Natural killer cell treated with Interleukin-12 subunit alpha and Interleukin-12 subunit beta and Interleukin-15 and Interleukin-18, amount 100 ng/mL, for 72 hours (primary cell): ENCODE measurements at regions not wholly inside any gene's neighbourhood (a gene's known extent, or its start where the extent isn't known, plus 50 kb on each side); places are given as distances from the start of the nearest gene placed in this dataset.
A peak's percentile ranks its signal among the peaks of the same experiment; 100 is the strongest.

ENCODE experiments used
- ATAC-seq, 2 donors: fragments of 150-1000 bp; cut with Tn5 transposase in 1 of 2; sonication (Bioruptor Pico), chemical (Tn5 transposase) in 1 of 2; 2 replicates each; pipeline ENCODE4 v1.10.0; 2021
- DNase-seq: peaks from one replicate; pipeline ENCODE4 v3.0.0; 2022; ENCODE audit warnings: low spot score
- H3K27ac Mint-ChIP-seq, 2 donors: 1 replicate in 1 of 2; 2 replicates in 1 of 2; pipeline ENCODE4 v1.8.0; 2022; ENCODE audit warnings: mixed read lengths in 2 of 2, mild to moderate bottlenecking in 1 of 2, moderate library complexity in 1 of 2
- H3K27me3 Mint-ChIP-seq, 2 donors: 1 replicate in 1 of 2; 2 replicates in 1 of 2; pipeline ENCODE4 v1.8.0; 2022; ENCODE audit warnings: mixed read lengths in 2 of 2
- H3K36me3 Mint-ChIP-seq: one replicate; pipeline ENCODE4 v1.8.0; 2022; ENCODE audit warnings: mixed read lengths
- H3K4me1 Mint-ChIP-seq, 2 donors: 1 replicate in 1 of 2; 2 replicates in 1 of 2; pipeline ENCODE4 v1.8.0; 2022; ENCODE audit warnings: low read depth in 2 of 2, mixed read lengths in 2 of 2, mild to moderate bottlenecking in 1 of 2
- H3K4me3 Mint-ChIP-seq: one replicate; pipeline ENCODE4 v1.8.0; 2022; ENCODE audit warnings: mixed read lengths
- H3K9me3 Mint-ChIP-seq: 2 replicates; pipeline ENCODE4 v1.8.0; 2022; ENCODE audit warnings: mixed read lengths

DNA sequence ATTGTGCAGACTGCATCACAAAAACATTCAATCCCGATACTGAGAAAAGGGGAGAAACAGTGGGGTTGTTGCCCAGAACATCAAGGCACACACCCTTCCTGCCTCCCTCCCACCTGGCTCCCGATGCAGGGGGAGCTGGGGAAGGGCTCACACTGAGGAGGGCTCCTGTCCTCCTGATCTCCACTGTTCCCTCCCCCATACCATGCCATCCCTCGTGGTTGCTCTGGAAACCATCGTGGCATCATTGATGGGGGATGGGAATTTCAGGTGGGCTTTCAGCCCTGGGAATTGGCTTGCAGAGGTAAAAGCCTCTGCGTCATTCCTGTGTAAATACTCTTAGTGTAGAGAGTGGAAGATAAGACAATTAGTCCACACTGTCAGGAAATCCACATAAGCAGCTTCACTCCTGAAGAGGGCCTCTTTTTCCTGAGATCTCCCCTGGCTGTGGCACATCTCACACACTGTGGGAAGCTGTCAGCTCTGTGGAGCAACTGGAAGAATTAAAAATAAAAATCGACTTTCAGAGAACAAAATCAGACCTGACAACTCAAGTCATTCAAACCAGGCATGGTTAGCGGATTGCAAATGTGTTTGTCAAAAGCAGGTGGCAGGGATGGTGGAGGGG, 176.0 kb downstream of the CHST1 start:
- Mint-ChIP-seq H3K27me3 (peaks cover 17 to 62% of the 10 kb centered on the region in 2 donors), H3K4me3 (no peak overlapping the region), H3K4me1 (no peaks in the 10 kb centered on the region), H3K36me3 (no peaks in the 10 kb centered on the region), H3K27ac (no peak overlapping the region), H3K9me3 (no peaks in the 10 kb centered on the region)
- ATAC-seq (no peak), DNase-seq (no peak)

DNA sequence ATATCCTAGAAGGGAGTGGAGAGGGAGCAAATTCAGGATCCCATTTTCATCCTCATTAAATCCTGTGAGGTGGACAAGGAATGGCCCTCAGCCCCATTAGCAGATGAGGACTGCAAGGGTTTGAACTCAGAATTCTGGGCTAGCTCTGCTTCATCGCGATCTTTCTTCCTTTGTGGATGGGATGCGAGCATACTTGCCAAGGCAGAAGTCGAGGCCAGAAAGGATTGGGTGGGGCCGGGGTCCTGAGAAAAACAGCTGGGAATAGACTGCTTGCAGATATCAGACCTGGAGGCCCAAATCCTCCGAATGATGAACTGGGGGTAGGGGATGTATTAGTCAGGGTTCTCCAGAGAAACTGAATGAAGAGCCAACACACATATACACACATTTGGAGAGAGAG, 179.0 kb downstream of the CHST1 start:
- Mint-ChIP-seq H3K36me3 (no peaks in the 10 kb centered on the region), H3K4me1 (no peaks in the 10 kb centered on the region), H3K4me3 (no peak overlapping the region), H3K27ac (no peak overlapping the region), H3K27me3 (peaks cover 18 to 56% of the 10 kb centered on the region in 2 donors), H3K9me3 (no peaks in the 10 kb centered on the region)
- ATAC-seq: no peak
- DNase-seq: no peak

DNA sequence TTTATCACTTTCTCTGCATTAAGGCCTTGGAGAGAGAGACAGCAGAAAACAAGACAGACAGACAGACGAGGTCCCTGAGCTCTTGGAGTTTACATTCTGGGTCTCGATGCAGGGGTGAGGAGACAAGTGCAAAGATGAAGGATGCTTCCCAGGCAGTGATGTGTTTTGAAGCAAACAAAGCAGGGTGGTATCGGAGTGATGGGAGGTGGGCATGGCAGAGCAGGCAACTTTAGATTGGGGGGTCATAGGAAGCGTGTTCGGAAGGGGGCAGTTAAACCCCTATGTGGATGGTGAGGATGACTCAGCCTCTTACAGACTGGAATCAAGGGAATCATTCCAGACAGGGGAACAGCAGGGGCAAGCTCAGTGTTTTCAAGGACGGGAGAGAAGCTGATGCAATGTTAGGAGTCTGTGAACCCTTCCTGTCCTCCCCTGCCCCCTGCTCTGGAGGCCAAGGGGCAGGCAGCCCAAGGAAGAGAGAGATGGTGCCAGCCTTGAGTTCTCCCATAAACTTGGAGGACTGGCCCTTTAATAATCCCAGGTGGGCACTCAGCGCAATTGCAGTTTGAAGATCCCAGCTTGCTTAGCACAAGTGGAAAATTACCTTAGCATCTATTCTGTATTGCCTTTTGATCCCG, 180.2 kb downstream of the CHST1 start:
- DNase-seq (no peak), ATAC-seq (no peak)
- Mint-ChIP-seq H3K4me1 (no peaks in the 10 kb centered on the region), H3K36me3 (no peaks in the 10 kb centered on the region), H3K9me3 (no peaks in the 10 kb centered on the region), H3K27me3 (peaks cover 14 to 53% of the 10 kb centered on the region in 2 donors), H3K4me3 (no peak overlapping the region), H3K27ac (no peak overlapping the region)

DNA sequence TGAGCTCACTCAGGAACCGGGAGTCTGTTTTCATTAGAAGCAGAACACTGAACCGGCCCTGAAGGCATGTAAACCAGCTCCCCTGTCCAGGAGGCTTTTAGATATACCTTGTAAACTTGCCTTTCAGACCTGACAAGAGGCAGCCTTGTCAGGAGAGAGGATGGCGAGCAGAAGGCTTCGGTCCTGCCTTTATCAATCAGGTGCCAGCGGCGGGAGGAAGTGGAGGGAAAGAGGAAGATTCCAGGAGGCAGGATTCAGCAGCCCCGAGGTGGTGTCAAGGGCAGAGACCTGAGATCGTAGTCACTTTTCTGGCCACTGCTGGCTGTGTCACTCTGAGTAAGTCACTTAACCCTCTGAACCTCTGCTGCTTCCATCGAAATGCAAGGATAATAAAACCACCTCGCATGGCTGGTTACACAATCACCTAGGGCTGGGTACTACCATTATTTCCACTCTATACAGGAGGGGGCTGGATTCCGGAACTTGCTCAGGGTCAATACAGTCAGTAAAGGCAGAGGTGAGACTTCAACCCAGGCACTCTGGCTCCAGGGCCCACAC, 181.0 kb downstream of the CHST1 start:
- no peak for DNase-seq
- Mint-ChIP-seq H3K36me3 (no peaks in the 10 kb centered on the region), H3K4me1 (no peaks in the 10 kb centered on the region), H3K27me3 (peaks cover 14 to 57% of the 10 kb centered on the region in 2 donors), H3K27ac (no peak overlapping the region), H3K9me3 (no peaks in the 10 kb centered on the region), H3K4me3 (no peak overlapping the region)
- no peak for ATAC-seq

DNA sequence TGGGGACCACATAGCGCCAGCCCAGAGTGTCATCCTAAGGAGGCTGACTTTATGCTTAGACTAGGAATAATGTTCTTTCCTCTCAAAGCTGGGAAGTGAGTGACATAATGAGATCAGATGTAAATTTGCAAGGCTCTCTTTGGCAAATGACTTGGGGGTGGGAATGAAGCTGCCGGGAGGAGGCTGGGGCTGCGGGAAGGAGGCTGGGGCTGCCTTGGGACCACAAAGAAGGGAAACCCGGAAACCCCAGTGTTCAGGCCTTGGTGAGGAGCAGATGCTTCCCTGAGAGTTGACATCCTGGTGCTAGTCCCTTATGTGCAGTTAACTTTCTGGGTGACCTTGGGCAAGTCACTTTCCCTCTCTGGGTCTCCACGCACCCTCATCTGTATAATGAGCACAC, 182.0 kb downstream of the CHST1 start:
- Mint-ChIP-seq H3K27me3 (peaks cover 14 to 57% of the 10 kb centered on the region in 2 donors), H3K36me3 (no peaks in the 10 kb centered on the region), H3K27ac (no peak overlapping the region), H3K9me3 (no peaks in the 10 kb centered on the region), H3K4me3 (no peak overlapping the region), H3K4me1 (no peaks in the 10 kb centered on the region)
- DNase-seq (no peak), ATAC-seq (no peak)

DNA sequence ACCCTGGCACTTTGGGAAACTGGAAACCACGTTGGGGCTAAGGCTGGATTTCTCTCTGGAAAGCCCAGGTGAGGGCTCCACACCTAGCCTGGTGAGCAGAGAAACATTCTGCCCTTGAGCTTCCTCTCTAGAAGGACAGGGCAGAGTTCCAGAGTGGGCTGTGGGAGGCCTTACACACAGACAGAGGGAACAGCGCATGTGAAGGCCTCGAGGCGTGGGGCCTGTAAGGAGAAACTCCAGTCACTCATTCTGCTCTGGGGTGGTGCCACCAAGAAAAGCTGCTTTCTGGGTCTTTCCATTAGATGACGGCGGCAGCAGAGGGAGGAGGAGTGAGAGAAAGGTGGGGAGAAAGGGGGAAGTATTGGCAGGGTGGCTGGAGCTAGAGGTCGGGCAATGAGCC, 183.1 kb downstream of the CHST1 start:
- Mint-ChIP-seq H3K36me3 (no peaks in the 10 kb centered on the region), H3K27me3 (peaks cover 17 to 57% of the 10 kb centered on the region in 2 donors), H3K4me3 (no peak overlapping the region), H3K4me1 (no peaks in the 10 kb centered on the region), H3K9me3 (no peaks in the 10 kb centered on the region), H3K27ac (no peak overlapping the region)
- no peak for ATAC-seq
- DNase-seq: no peak

DNA sequence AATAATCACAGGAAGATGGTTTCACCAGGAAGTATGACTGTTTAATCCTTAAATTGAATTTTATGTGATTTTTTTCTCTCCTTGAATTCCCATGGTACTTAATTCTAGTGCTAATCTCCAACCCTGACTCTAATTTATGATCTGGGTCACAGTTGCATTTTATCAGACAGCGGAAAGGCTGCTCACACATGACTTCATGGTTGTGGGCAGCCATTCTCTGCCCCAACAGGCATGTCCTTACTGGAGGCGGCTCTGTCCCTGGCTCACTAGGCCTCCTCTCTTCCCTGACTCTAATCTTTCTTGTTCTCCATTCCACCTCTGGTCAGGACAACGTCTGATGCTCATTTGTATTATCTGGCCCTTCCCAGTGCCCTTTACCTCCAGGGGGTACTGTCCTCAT, 184.4 kb downstream of the CHST1 start:
- Mint-ChIP-seq H3K4me3 (no peak overlapping the region), H3K4me1 (no peaks in the 10 kb centered on the region), H3K9me3 (no peaks in the 10 kb centered on the region), H3K27ac (no peak overlapping the region), H3K36me3 (no peaks in the 10 kb centered on the region), H3K27me3 (peaks cover 23 to 52% of the 10 kb centered on the region in 2 donors)
- no peak for ATAC-seq
- no peak for DNase-seq

DNA sequence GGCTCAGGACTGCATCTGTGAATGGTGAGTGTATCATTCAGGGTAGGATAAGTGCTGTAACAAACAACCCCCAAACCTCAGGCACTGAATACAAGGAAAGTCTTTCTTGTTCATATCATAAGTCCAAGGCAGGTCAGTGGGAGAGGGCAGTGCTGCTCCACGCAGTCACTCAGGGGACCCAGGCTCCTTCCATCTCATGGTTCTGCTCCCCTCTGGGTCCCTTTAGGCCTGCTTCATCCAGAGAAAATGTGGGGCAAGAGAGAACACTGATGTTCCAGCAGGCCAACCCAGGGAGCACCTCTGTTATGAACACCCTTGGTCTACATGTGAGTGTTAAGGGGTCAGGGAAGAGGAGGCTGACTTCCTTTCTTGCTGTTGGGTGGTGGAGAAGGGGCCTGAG, 187.8 kb downstream of the CHST1 start:
- H3K9me3 Mint-ChIP-seq: no peaks in the 10 kb centered on the region
- no peaks in the 10 kb centered on the region for H3K36me3 Mint-ChIP-seq
- H3K4me3 Mint-ChIP-seq: no peak overlapping the region
- peak; percentile 7 to 28 for ATAC-seq
- H3K4me1 Mint-ChIP-seq: no peaks in the 10 kb centered on the region
- DNase-seq: no peak
- H3K27me3 Mint-ChIP-seq: peaks cover 24 to 51% of the 10 kb centered on the region in 2 donors
- no peak overlapping the region for H3K27ac Mint-ChIP-seq

DNA sequence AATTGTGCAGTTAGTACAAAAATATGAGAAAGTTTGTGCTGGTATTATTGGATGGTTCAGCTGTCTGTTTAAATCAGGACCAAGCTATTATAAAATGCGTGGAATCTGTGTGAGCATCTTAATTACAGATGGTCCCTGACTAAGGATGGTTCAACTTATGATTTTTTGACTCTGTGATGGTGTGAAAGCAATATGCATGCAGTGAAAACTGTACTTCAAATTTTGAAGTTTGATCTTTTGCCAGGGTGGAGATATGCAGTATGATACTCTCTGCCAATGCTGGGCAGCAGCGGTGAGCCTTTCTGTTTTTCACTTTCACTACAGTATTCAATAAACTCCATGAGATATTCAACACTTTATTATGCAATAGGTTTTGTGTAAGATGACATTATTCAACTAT, 189.3 kb downstream of the CHST1 start:
- DNase-seq: no peak
- no peaks in the 10 kb centered on the region for H3K36me3 Mint-ChIP-seq
- H3K4me3 Mint-ChIP-seq: no peak overlapping the region
- no peaks in the 10 kb centered on the region for H3K9me3 Mint-ChIP-seq
- peaks cover 18 to 39% of the 10 kb centered on the region in 2 donors for H3K27me3 Mint-ChIP-seq
- no peak for ATAC-seq
- no peak overlapping the region for H3K27ac Mint-ChIP-seq
- no peaks in the 10 kb centered on the region for H3K4me1 Mint-ChIP-seq

DNA sequence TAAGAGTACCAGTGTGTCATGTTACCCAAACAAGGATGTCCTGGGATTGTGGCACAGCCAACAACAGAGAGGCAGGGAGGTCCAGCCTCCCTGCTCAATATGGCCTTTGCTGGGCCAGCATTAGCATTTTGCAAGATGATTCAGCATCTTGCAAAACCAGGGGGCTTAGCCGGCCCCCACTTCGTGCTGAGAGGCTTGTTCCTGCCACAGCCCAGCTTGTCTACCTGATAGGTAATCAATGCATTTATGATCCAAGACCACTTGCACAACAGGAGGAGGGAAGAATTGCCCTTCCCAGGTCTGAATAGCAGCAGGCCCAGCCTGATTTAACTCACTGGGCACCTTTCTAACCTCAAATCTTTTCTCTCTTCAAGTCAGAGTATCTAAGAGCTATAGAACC, 189.0 kb upstream of the SYT13 start:
- Mint-ChIP-seq H3K27me3 (peaks cover 18 to 35% of the 10 kb centered on the region in 2 donors), H3K9me3 (no peaks in the 10 kb centered on the region), H3K27ac (no peak overlapping the region), H3K4me3 (no peak overlapping the region), H3K36me3 (no peaks in the 10 kb centered on the region), H3K4me1 (no peaks in the 10 kb centered on the region)
- ATAC-seq (no peak), DNase-seq (no peak)

DNA sequence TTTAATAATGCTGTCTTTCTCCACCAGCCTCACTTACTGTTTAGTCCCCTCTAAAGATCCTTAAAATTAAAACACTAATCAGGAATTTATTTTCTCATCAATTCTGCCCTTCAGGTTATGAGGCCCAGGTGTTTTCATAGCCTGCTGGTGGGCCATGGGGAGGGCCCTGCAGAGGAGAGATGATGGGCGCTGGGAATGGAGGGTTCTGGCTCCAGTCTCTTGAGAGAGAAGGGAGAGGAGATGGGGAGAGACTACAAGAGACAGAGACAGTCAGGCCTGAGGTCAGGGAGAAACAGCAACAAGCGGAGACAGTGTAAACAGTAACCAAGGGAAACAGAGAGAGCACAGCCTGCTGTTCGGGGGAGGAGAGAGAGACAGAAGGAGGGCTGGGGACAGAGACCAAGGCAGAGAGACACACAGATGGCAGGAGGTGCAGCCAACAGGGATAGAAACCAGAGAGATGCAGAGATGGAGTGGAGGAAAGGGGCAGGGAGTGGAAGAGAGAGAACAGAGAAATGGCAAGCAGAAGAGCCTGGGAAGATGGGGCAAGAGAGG, 187.3 kb upstream of the SYT13 start:
- no peak for ATAC-seq
- Mint-ChIP-seq H3K36me3 (no peaks in the 10 kb centered on the region), H3K27ac (no peak overlapping the region), H3K27me3 (peaks cover 20 to 22% of the 10 kb centered on the region in 2 donors), H3K9me3 (no peaks in the 10 kb centered on the region), H3K4me3 (no peak overlapping the region), H3K4me1 (no peaks in the 10 kb centered on the region)
- no peak for DNase-seq

DNA sequence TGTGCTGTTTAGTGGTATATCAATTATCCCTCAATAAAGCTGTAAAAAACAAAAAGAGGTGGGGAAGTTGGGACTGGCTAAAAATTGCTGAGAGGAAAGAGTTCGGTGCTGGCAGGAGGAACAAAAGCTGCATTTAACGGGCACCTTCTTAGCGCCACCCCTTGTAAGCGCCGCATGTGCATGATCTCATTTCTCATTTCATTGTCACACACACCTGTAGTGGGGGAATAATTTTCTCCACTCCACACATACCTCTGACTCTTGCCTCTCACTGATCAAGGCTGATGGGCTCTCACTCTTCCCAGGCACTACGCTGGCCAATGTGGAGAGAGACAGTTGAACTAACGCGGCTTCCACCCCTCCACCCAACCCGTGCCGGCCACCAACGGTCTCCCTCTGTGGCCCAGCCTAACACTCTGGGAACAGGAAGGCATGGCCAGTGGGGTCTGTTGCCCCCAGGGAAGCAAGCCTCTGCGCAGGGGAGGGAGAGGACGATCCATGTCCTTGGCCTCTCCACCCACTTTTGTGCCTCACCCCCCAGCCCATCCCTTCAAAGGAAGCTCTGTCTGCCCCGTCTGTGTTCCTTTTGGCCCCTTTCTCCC, 186.7 kb upstream of the SYT13 start:
- H3K36me3 Mint-ChIP-seq: no peaks in the 10 kb centered on the region
- H3K27ac Mint-ChIP-seq: no peak overlapping the region
- no peaks in the 10 kb centered on the region for H3K4me1 Mint-ChIP-seq
- no peaks in the 10 kb centered on the region for H3K9me3 Mint-ChIP-seq
- H3K27me3 Mint-ChIP-seq: peaks cover 18 to 22% of the 10 kb centered on the region in 2 donors
- DNase-seq (no peak), ATAC-seq (no peak)
- no peak overlapping the region for H3K4me3 Mint-ChIP-seq

DNA sequence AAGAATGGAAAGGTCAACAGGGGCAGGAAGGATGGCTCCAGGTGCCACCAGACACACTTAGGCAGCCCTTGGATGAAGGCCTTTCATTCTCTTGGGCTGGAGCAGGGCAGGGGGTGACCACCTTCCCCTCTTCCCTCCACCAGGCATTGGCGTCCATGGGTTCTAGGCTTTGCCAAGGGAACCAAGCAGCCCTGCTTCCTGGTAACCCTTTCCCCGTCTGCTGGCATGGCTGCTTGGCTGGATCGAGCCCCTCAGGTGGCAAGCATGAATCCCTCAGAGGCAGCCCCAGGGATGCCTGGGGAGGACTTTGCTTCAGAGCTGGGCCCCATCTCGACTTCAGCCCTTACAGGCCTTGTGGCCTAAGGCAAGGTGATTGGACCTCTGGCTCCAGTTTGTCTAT, 185.1 kb upstream of the SYT13 start:
- H3K27ac Mint-ChIP-seq: no peak overlapping the region
- no peaks in the 10 kb centered on the region for H3K4me1 Mint-ChIP-seq
- no peak overlapping the region for H3K4me3 Mint-ChIP-seq
- H3K9me3 Mint-ChIP-seq: no peaks in the 10 kb centered on the region
- DNase-seq: no peak
- no peak for ATAC-seq
- H3K27me3 Mint-ChIP-seq: peaks cover 13 to 19% of the 10 kb centered on the region in 2 donors
- H3K36me3 Mint-ChIP-seq: no peaks in the 10 kb centered on the region

DNA sequence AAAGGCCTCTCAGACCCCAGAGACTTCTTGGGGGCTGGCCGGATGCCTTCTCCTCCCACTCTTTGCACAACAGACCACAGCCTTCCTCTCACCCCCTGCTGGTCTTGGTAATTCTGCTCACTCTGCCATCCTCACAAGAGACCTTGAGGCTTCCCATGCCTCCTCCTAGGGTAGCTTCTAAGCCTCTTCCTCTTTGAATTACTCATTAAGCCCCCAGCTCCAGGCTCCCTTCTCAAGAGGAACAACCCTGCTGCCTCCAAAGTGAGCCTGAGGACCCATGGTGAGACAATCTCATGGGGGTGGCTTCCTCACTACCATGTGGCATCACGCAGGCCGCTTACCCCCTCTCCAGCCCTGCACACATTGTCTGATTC, 184.6 kb upstream of the SYT13 start:
- Mint-ChIP-seq H3K4me1 (no peaks in the 10 kb centered on the region), H3K36me3 (no peaks in the 10 kb centered on the region), H3K27ac (no peak overlapping the region), H3K27me3 (peaks cover 11 to 19% of the 10 kb centered on the region in 2 donors), H3K9me3 (no peaks in the 10 kb centered on the region), H3K4me3 (no peak overlapping the region)
- ATAC-seq: no peak
- no peak for DNase-seq
